Pons (tissue), 1 donor: ENCODE measurements at regions not wholly inside any gene's neighbourhood (a gene's known extent, or its start where the extent isn't known, plus 50 kb on each side); places are given as distances from the start of the nearest gene placed in this dataset.

ENCODE experiments used
- DNase-seq: peaks from one replicate; pipeline ENCODE4 v3.0.0-alpha.2; 2016; ENCODE audit warnings: low spot score

- no peak for DNase-seq
Observed at GRCh38 chr13:34465423-34465922, 476.6 kb upstream of the NBEA start.

GRCh38 chr13:34466301-34466700 lies 475.8 kb upstream of the NBEA start:
- no peak for DNase-seq

- no peak for DNase-seq
Observed at GRCh38 chr13:34467450-34468083, 474.5 kb upstream of the NBEA start.

- no peak for DNase-seq
Observed at GRCh38 chr13:34469196-34469986, 472.7 kb upstream of the NBEA start.

DNA sequence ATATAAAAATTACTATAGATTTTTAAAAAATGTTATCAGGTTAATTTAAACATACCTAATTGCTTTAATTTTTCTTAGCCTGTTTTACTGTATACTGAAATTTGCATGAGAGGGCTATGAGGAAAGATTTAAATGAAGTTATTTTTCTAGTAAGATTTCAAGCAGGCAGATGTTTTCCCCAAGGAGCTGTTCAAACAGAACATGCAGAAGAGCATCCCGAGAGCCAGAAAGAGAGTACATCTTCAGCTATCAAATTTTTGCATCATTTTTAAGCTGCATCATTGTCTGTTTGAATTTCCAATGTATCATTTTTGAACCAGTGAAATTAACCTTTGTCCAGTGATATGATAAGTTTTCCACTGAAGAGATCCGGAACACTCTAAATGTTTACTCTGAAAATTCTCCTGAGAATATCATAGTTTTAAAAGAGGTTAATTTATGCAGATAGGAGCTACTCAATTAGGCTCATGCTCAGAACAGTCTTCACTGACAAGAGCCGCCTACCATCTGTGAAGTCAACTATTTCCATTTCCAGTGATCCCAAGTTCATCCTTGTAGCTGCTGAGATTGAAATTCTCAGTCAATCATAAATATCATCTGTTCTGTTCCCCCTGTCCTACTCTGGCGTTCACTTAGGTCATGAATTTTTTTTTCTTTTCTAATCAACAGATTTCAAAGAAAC lies 467.7 kb upstream of the NBEA start:
- no peak for DNase-seq

- DNase-seq = no peak
Observed at GRCh38 chr13:34478376-34478775, 463.7 kb upstream of the NBEA start.

DNA sequence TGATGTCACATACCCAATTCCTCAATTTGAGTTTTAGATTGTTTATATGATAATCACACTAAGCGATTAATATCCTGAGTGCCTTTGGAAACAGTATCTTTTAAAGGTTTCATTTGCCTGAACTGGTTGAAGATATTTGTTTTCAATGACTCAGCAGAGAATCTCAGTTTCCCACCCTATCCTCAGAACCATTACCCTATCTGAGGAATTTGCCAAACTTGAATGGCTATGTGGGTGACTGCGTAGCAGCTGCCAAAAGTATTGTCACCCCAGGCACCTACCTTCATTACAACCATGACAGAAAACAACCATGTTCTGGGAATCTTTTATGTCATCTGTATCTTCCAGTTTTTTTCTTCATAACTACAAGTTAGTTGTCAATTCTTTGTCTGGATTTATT lies 440.1 kb upstream of the NBEA start:
- DNase-seq = no peak

- no peak for DNase-seq
Observed at GRCh38 chr13:34502621-34503020, 439.4 kb upstream of the NBEA start.

GRCh38 chr13:34506796-34507195 lies 435.3 kb upstream of the NBEA start:
- DNase-seq = no peak

DNA sequence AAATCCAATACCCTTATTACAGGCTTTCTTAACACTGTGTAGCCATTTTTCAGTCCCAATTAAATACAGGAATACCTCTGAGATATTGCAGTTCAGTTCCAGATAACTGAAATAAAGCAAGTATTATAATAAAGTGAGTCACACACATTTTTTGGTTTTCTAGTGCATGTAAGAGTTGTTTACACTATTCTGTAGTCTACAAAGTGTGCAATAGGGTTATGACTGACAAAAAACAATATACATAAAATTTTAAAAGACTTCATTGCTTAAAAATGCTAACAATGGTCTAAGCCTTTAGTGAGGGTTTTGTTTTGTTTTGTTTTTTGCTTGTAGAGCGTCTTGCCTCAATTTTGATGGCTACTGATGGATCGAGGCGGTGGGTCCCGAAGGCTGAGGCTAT lies 434.4 kb upstream of the NBEA start:
- DNase-seq = no peak

DNA sequence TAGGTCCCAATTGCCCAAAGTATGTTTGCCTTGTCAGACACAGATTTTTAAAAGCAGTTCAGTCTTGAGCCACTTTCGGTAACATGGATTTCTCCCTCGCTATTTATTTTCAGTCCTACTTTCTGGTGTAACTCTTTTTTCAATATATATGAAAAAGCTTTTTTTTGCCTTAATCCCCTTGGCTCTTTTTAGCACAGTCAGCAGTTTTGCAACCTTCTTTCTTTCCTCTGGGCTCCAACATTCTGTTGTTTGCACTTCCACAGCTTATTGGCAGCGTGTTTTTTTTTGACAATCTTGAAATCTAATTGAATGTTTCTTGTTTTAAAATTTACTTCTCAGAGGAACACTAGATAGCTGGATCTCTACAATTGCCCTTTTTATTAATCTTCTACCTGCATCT lies 429.3 kb upstream of the NBEA start:
- no peak for DNase-seq

DNA sequence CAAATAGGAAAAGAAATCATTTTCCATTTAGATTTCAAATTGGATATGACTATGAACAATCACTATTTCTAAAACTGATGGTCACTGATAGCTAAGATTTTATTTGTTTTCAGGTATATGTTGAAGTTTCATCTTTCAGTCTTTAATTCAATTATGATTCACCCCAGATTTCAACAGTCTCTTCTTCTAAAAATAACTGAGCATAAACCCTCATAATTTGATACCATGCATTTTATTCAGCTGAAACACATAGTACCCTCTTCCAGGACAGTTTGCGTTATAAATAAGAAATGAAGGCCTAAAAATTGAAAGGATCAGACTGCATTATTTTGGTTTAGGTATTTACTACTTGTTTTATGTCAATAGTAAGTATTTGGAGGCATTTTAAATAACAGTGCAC lies 428.5 kb upstream of the NBEA start:
- no peak for DNase-seq

DNA sequence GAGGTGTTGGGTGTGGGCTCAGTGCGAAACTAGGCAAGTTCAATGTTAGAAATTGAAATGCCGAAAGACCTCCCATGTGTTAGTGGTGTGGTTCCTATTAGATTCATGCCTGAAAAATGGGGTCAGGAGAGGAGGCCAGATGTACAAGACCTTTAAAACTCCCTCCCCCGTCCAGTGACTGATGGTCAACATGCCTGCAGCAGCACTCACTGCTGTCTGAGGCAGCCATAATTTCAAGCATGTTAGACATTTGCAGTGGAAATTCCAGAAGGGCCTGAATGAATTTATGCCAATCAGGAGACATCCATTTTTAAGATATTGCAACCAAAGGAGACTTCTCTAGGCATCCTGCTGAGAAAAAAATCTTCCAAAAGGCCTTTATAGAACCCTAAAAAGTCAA lies 426.9 kb upstream of the NBEA start:
- DNase-seq = no peak

- no peak for DNase-seq
Observed at GRCh38 chr13:34521171-34521570, 420.9 kb upstream of the NBEA start.

- DNase-seq = no peak
Observed at GRCh38 chr13:34522808-34523207, 419.3 kb upstream of the NBEA start.

GRCh38 chr13:34523406-34523805 lies 418.7 kb upstream of the NBEA start:
- DNase-seq = no peak

DNA sequence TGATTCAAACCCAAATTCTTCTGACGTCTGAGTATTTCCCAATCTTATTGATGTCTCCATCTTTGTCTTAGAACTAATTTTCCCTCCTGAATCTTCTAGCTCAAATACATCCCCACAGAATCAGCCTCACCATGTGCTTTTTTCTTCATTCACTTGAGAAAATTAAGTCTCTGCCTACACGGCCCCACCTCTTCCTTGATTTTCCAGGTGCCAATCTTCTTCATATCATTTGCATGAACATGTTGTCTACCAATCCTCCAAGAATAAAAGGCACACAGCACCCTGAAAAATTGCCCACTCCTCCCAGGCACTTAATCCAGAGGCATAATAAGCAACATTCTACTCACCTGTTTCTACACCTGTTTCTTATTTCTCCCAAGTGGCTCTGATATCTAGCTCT lies 408.1 kb upstream of the NBEA start:
- DNase-seq = no peak

- no peak for DNase-seq
Observed at GRCh38 chr13:34542321-34542720, 399.7 kb upstream of the NBEA start.

GRCh38 chr13:34543836-34544235 lies 398.2 kb upstream of the NBEA start:
- DNase-seq = no peak

GRCh38 chr13:34545461-34545860 lies 396.6 kb upstream of the NBEA start:
- no peak for DNase-seq

DNA sequence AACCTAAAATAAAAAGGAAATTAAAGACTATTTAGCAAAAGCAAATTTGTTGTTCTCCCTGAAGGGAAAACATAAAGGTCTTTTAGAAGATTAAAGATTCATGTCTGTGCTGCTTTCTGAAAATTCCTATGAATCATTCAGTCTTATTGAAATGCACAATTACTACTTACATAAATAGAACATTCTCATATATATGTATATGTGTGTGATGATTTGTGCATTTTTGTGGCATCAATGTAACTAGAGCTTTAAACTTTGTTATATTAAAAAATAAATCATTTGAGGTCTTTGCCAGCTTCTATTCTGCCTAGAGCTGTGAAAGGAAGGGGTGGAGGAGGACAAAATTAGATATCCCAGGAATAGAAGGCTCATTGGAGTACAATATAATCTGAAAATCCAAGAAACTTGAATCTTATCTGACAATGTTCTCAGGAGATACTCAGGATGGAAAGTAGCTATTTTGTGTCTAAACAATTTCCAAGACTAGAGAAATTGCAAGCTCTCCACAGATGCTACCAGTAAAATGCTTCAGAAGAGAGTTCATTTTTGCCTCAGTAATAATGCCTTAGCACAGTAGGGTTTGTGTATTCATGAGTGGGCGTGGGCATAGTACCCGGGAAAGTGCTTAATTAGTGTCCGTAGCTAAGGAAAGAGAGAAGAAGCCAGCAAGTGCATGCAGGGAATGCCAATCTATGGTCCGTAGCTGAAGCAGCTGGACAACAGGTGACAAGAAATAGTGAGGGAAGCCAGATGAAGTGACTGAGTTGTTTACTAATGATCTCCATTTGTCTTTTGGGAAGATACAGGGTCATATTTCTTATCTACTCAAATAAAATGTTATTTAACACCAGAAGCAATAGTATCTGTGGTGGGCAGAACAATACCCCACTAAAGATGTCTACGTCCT lies 395.5 kb upstream of the NBEA start:
- no peak for DNase-seq

- no peak for DNase-seq
Observed at GRCh38 chr13:34547929-34548328, 394.1 kb upstream of the NBEA start.
